GM18502 (cell line): ENCODE measurements at regions not wholly inside any gene's neighbourhood (a gene's known extent, or its start where the extent isn't known, plus 50 kb on each side); places are given as distances from the start of the nearest gene placed in this dataset.

Experiments
- ATAC-seq: cut with Tn5 transposase; IDR thresholded peaks from one replicate; pipeline ENCODE4 v1.9.1; 2021; ENCODE audit warnings: mild to moderate bottlenecking; ENCODE audit not compliant: unreplicated experiment, poor library complexity

DNA sequence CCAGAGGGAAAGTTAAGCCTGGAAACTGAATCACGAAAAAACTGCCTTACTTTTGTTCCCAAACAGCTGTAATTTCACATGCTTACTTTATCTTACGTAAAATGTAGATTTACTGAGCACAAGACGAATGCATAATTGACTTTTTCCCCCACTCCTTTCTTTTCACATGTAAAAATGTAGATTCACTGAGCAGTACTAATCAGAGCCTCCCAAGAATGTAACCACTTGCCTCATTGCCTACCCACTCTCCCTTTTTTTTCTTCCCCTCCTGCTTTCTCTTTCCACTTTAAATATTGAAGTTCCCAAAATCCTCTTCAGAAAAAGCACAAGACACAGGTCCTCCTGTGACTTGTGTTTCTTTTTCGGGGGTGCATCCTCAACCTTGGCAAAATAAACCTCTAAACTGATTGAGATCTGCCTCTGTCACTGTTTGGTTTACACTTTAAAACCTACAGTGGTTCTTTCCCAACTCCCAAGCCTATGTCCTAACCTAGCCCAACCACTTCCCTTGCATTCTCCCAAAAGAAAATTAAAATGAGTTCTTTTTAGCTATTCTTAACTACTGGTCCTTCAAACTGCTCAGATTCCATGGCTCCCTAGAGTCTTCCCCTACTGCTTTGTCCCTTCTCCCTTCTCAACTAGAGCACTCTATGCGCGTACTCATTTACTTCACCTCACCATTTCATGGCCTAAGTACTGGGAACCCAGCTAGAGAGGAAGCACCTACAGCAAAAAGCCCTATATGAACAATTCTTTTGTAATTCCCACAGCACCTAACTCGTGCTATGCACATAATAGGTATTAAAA is 236.6 kb upstream of the MKLN1 start:
- no peak for ATAC-seq

DNA sequence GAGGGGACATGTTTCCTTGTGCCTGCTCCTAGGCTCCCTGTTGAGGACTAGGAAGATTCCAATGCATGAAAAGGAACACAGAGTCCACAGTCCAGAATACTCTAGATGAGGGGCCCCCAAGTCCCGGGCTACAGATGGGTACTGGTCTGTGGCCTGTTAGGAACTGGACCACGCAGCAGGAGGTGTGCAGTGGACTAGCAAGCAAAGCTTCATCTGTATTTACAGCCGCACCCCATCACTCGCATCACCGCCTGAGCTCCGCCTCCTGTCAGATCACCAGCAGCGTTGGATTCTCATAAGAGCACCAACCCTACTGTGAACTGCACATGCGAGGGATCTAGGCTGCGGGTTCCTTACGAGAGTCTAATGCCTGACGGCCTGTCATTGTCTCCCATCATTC is 233.0 kb upstream of the MKLN1 start:
- ATAC-seq: no peak

DNA sequence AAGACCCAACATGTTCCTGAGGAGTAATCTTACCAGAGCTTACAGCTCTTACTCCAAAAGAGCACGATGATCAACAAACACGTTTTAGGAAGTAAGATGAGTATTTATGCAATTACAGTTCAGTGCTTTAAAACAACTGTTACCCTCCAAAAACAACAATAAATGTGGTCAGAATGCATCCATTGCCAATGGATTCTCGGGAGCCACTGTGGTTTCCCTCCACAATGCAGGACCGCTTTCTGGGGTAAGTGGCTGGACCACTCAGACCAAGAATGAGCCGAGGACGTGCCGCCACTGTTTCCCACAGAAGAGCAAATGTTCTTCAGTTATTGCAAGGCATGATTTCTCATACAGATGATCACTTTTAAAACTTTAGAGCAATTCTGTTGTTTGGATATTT is 232.3 kb upstream of the MKLN1 start:
- no peak for ATAC-seq

DNA sequence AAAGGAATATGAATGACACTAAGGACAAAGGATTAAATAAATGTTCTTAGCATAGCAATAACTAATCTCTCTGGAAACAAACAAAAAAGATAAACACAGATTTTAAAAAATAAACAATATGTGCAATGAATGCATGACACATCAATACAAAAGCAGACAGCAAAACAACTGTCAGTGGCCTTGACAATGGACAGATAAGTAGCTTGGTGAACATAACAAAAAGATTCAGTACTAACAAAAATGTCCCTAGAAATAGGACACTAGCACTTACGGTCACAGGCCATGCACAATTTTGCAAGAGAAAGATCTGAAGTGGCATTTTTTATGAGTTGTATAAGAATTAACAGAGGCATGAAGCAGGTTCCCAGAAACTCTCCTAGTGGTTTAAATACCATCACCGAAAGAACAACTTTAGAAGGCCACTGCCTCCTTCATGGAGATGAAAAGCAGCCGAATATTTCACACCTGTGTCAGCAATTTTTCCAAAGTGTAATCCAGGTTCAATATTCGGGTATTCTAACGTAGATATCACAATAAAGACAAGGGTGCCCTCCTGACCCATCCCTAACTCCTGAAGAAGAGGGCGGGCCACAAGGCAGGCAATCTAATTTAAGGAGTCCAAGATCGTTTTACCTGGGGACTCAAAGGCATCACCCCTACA is 231.3 kb upstream of the MKLN1 start:
- no peak for ATAC-seq

DNA sequence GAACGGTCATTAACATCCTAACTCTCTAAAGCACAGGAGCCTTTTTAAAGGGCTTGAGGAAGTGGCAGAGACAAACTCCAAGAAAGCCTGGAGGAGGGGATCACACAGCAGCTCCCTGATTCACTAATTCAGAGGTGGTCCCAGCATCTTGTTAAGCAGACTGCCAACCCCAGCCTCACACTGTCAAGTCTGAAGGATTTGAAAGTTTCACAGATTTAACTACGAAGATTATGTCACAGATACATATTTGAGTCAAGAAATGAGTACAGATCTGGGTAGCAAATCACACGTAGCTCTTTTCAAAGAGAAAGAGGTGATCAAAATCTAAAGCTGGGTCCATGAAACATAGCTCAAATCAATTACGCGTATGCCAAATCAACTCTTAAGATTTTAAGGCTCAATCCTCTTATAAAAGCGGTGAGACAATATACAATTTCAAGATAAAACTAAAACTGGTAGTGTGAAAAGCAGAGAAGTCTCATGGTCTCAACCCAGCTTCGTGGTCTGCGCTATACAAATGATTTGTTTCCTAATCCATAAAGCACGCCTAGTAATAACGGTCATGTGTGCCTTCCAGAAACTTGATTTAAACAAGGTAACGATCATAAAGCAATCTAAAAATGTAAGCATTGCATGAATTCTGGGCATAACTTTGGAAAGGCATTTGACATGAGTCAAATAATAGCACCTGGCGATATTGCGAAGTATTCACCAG is 229.9 kb upstream of the MKLN1 start:
- ATAC-seq: no peak

DNA sequence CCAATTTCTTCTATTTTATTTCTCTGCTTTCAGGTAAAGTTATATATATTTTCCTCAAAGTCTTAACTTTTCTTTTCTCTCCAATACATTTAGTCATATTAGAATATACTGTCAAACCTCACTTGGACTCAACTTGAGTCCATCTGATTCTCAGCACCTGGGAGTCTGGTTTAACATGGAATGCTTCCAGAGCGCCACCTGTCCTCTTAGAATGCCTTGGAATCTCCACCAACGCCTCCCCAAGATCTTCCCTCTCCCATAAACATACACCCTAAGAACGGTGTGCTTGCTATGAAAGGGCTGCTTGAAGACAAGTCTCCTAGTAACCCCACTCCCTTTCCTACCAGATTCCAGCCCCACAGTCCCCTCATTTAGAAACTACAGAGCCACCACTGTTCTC is 229.1 kb upstream of the MKLN1 start:
- no peak for ATAC-seq

DNA sequence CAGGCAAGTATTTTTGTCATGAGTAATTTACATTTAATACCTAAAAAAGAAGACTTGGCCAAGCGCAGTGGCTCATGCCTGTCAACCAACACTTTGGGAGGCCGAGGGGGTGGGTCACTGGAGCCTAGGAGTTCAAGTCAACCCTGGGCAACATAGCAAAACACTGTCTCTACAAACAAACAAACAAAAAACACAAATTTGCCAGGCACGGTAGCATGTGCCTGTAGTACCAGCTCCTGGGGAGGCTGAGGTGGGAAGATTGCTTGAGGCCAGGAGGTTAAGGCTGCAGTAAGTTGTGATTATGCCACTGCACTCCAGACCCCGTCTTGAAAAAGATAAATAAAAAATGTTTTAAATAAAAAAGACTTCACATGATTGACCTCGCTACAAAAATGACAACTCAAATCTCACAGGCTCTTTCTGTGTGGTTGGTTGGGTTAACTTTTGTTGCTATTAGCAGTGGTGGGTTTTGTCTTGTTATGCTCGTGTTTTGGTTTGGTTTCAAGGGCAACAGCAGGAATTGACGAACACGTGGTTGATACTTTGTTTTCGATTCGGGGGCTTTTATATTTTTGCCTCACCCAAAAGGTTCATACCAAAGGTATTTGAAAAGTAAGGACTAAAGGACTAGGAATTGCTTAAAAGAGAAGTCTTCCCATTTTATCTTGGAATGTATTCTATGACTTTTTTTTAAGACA is 227.2 kb upstream of the MKLN1 start:
- ATAC-seq: no peak

DNA sequence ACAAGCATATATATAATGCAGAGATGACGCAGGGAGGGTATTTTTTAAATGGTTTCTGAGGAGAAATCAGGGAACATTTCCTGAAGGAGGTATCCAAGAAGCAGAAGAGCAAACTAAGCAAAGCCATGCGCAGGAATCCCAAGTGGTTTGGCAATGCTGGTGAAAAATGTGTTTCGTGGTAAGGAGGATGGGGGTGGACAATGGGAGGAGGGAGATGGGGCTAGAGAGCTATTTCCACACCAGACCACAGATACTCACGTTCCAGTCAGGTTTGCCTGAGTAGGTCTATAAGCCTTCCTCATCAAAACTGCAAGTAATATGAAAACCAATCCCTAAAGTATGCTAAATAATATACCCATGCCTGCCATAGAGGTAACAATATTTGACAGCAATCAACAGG is 223.7 kb upstream of the MKLN1 start:
- ATAC-seq: no peak

DNA sequence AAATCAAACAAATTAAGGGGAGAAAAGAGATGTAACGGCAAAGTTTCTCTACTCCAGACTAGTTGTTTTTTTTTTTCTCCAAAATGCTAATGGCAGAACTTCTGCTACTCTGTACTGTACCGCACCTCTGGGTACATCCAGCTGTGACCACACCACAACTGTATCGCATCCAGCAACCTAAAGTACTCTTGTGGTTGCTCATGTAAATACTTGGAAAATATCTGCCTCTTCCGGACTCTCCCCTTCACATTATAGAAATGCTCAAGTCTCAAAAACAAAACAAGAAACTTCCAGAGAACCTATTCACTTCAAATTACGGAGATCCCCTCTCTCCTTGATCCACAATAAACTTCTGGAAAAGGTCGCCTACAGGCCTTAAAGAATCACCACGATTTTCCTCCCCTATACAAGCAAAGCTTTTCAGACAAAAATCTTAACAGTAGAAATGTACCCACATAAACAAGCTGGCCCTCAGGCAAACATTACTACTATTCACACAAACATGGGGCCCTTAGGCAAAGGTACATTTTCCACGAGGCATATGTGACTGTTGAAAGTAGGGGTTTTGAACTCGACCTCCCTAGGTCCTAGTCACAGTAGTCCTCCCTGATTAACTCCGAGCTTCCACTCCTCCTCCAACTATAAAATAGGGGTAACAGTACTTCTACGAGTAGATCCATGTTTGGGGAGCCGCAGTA is 222.9 kb upstream of the MKLN1 start:
- ATAC-seq: no peak

DNA sequence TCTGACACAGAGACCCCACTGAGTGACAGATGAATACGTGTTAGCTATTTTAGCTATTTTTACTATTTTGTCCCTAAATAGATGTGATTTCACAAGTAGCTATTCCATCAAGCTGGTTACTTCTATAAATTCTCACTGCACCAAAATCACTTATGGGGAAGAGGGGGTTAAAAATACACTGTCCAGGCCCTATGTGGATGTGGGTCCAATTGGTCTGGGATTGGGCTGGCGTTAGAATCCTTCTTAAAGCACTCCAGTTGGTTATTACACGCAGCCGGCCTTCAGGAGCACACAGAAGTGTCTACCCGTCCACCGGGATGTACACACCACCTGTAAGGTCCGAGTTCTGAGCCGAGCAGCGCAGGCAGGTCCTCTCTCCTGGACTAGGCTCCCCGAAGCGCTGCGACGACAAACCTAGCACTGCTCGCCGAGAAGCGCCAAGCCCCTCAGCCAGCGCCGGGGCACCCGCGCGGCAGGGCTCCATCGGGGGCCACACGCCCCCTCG is 222.3 kb upstream of the MKLN1 start:
- peak; percentile 2 for ATAC-seq

DNA sequence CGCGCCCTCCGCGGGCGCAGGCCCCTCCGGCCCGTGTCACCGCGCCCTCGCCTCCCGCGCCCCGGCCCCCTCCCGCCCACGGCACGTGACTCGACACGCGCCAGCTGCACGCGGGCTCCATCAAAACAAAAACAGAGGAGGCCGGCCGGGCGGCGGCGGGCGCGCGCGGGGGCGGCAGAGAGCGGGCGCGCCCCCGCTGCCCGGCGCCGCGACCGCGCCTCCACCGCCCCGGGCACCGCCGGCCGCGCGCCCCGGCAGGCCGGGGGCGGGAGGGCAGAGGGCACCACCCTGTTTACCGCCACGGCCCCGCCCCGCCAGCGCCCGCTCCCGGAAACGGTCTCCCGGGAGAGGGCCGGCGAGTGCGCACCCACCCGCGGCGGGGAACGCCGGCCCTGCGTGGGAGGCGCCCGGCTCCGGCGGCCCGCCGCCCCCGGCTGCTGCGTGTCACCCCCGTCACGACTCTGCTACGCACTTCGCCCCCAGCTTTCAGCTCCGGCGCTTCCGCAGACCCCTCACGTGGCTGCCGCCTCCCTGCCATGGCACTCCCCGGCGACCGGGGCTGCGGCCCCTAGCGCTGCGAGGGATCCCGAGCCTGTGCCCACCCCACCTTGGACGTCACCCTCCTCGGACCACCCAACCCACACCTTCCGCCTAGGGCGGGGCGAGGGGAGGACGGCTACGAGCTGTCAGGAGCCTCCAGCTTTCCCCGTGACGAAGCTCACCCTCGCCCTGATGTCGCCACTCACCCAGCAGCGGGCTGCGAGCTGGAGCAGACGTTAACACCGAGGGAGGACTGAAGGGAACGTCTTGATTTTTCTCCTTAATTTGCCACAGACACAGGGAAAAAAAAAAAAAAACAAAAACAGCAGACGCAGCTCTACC is 221.6 kb upstream of the MKLN1 start:
- peak; percentile 40 for ATAC-seq

DNA sequence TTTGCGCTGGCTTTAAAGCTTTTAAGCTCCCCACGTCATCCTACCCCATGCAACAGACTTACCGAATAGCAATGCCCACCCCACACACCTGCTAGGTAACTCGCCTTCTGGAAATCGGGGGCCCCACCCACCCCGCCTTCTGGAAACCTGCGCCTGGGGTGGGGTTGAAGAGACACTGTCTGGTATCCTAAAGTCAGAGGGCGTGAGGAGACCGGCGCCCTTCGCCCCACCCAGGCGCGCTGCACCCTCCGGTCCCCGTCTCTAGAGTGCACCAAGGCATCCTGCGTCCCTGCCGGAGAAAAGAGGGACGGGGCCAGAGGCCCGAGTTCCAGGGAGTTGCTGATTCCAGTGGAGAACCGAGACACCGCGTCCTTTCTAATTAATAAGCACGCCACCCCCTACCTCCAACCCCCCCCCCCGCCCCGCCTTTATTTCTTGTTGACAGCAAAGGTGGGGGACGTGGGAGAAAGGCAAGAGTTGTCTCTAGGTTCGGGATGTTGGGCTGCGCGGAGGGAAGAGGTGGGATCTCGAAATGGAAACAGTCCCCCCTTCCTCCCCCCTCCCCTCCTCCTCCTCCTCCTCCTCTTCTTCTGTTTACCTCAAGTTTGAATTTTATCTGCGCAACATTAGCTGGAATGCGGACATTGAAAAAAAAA is 220.9 kb upstream of the MKLN1 start:
- ATAC-seq: no peak

DNA sequence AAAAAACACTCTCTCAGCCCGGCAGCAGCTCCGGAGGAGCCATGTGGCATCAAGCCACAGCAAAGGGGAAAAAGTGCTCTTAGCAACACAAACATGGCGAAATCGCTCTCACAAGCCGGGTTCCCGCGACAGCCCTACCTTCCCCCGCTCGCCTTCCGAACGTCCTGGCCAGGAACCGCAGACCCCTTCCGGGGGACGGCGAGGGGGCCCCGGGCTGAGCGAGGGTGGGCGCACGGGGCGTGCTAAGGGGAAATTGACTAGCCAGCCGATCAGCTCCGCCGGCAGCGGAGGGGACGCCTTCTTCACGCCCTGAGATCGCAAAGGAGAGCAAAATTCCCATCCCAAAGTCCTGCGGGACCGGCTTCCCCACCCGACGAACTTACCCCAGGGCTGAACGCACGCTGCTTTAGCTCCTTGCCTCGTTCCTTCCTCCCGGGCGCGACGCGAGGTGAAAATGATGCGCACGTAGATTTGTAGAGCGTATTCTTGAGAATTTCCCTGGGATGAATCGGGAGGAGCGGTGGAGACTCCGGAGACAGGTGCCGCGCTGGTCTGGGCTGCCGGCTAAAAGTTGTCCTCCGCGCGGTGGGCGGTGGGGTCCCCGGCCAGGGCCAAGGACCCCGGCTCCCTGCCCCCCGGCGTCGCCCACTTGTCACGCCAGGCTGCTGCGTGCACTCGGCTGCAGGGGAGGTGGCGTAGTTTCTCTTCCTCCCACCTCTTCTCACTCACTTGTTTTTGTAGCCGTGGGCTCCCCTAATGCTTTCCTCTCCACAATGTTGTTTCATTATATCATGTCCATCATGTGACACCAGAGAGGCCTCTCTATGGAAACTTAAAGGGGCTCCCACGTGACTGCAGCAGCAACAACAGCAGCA is 220.1 kb upstream of the MKLN1 start:
- peak; percentile 52 for ATAC-seq

DNA sequence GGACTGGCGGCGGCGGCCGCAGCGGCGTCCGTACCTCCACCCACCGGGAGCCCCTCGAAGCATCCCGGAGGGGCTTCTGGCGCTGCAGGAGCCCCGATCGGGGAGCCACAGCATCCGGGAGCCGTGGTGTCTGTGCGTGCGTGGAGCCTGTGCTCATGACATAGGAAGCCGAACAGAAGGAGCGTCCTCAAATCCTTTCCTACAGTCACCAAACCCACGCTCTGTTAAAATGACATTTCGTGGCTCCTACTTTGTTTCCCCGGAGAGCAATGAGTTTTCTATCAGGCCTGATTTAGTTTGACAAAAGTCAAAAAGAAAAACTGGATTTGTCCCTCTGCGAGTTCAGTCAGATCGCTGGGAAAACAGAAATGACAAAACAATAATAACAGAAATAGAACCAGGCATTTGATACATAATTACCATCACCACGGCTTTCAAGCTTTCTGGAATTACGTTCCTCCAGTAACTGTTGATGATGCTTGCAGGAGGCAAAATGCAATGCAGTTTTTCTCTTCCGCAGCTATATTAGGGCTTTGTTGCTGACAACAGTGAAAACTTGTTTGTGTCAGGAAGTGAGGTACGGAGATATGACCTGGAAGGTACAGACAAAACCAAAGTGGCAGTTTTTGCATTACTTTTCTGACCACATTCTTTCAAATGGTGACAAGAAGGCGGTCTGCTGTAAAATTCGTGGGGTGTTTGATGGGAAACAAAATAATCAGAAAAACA is 219.3 kb upstream of the MKLN1 start:
- no peak for ATAC-seq

DNA sequence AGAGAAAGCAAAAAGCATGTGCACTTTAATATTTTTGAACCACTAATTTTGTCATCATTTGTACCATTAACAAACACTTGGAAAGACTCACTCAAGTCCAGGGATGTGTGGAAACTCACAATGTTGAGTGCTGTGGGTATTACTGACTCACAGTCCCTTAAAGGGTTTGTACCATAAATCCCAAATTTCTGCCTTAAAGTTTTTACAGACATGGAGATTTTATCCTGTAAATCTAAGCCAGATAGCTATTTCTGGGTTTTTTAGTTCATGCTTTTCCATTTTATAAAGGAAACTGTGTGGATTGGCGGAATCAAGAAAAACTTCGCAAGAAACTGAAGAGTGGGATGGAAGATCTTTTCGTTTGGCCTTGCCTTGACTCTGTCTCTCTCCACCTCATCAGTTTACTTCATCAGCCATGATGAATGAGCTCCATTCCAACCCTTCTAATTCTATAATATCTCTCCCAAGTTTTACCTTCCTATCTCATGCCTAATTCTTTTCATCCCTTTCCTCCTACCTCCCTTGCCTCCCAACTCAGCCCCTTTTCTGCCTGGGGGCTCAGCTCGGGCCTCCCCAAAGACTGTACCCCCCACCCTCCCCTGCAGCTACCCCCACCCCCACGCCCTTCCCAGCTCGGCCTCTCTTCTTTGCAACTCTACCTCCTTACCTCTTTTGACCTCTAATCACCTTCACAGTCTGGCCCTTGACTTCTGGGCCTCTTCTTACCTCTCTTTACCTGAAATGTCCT is 218.5 kb upstream of the MKLN1 start:
- no peak for ATAC-seq

DNA sequence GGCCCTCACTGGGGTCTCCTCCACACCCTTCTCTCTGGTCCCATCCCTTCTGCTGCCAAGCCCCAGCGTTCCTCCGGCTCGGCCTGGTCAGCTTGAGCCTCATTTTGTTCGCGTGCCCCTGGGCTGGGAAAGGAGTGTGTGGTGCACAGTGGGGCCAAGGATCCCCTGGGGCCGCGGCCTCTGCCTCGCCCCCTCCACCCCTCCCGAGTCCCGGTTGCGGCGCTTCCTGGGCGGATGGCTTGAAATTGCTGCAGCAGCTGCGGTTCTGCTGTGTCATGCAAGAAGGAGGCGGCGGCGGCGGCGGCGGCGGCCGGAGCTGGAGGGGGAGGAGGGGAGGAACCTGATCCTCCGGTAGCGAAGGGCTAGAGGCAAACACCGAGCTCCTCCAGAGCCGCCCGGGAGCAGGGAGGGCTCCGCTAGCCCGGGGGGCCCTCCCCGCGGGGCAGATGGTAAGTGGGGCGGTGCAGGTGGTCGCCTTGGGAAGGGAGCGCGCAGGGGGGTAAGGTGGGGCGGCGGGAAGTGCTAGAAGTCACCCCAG is 217.8 kb upstream of the MKLN1 start:
- no peak for ATAC-seq
